RKO (cell line): ENCODE measurements at regions not wholly inside any gene's neighbourhood (a gene's known extent, or its start where the extent isn't known, plus 50 kb on each side); places are given as distances from the start of the nearest gene placed in this dataset.

Experiments
- DNase-seq: peaks from one replicate; pipeline ENCODE4 v3.0.0-alpha.2; 2016; ENCODE audit warnings: low spot score

DNA sequence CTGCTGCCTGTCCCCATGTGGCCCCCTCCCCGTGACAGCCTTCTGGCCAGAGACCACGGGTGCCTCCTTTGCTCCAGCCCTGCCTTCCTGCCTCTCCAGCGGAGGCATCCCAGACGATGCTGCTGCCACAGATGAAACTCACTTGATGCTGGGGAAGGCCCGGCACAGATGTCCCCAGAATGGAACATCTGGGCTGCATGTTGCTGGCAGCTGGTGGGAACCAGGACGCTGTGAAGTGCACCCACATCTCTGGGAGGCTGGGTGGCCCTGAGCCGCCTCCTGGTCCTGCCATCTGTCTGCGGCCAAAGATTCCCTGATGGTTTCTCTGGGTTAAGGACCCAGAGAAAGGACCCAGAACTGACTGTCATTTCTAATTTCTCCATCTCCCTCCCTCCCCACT, 51.9 kb upstream of the PTPRS start:
- no peak for DNase-seq

DNA sequence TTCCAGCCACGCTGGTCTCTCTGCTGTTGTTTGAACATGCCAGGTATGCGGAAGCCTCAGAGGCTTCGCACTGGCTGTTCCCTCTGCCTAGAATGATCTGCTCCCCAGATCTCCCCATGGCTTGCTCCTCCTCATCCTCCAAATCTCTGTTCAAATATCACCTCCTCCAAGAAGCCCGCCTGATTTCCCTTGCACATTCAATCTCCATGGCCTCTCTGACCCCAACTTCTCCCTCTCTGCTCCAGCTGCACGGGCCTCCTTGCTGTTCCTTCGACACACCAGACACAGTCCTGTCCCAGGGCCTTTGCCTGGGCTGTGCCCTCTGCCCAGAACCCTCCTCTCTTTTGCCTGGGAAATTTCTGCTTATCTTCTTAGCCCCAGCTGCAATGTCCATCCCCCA, 52.5 kb upstream of the PTPRS start:
- no peak for DNase-seq

DNA sequence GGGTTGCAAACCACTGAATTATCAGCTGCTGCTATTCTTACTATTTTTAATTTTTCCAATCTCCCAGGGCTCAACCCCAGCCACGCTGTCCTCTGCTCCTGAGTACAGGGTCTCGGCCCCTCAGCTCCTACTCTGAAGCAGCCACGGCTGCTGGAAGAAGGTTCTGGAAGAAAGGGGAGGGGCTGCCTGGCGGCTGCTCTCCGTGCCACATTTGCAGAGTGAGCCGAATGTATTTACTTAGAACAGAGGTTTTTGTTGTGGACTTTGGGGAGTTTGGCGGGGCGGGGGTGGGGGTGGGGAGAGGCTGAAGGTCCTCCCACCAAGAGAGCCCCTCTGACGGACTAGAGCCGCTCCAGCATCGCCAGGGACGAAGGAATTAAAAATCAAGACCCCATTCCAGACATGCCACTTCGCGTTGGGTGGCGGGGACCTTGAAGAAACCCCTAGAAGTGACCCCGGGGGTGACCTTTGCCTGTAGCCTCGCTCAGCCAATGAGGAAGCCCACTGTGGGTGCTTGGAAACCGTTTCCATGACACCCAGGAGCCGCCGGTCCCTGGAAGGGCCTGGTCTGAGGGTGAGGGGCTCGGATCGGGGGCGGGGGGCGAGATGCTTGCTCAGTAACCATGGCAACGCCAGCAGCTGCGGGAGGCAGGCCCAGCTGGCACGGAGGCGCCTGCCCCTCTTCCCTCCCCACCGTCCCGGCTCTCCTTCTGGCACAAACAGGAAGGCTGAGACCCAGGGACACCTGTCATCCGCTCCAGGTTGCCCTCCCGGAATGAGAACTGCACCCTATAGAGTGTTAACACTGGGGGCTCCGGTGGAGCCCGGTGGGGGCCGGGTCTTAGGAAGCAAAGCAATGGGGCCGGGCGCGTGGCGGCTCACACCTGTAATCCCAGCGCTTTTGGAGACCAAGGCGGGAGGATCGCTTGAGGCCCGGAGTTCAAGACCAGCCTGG, 54.2 kb upstream of the PTPRS start:
- DNase-seq = no peak

DNA sequence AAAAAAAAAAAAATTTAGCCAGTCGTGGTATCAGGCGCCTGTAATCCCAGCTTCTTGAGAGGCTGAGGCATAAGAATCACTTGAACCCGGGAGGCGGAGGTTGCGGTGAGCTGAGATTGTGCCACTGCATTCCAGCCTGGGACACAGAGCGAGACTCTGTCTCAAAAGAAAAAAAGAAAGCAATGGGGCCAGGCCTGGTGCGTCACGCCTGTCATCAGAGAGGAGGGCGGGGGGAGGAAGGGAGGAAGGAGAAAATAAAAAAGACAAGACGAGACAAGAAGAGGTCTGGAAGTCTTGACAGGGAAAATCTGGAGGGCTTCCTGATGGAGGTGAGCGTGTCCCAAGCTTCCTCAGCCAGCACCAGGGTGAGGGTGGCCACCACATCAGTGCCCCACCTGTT, 54.9 kb upstream of the PTPRS start:
- no peak for DNase-seq

DNA sequence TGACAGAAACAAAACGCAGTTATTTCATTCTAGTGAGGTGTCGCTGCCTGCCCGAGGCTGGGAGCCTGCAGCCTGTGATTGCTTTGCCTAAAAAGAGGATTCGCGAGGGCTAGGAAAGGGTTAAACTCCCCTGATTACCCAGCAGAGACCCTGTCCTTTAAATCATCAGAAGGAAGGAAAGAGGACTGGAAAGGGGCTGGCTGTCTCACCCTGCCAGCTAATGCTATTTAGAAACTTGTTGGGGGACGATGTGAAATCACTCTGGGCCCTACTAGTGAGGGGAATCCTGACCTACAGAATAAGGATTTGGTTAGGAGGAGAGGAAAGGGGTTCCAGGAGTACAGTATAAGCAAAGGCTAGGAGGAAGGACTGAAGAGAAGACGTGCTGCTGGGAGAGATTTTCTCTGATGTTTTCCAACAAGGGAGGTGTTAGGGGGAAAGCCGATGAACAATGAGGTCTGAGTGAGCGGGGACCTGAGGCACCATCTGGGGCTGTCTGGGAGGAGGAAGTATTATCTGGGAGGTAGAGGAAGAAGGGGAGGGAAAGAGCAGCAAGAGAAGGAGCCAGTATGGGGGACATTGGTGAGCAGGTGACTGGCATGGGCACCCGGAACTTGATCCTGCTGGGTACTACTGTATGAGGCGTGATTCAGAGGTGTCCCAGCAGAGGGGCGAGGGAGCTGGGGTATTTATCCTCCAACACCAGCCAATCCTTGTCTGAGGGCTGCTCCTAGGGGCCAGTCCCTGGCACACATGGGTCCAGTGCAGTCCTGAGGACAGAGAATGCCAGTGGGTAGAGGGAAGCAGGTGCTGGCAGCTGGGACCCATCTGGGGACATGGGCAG, 55.7 kb upstream of the PTPRS start:
- no peak for DNase-seq

DNA sequence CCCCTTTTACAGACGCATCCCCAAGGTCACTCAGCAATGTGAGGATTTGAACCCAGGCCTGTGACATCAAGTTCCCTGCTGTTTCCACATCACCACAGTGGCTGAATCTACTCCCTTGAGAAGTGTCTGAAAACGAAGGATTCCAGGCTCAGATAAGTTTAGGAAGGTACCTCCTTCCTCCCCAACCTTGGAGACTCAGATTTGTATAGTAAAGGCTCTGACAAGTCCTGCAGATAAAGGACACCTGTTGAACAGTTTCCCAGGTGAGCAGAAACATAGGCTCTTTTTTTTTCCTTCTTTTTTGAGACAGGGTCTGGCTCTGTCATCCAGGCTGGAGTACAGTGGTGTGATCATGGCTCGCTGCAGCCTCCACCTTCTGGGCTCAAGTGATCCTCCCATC, 56.4 kb upstream of the PTPRS start:
- DNase-seq = no peak

DNA sequence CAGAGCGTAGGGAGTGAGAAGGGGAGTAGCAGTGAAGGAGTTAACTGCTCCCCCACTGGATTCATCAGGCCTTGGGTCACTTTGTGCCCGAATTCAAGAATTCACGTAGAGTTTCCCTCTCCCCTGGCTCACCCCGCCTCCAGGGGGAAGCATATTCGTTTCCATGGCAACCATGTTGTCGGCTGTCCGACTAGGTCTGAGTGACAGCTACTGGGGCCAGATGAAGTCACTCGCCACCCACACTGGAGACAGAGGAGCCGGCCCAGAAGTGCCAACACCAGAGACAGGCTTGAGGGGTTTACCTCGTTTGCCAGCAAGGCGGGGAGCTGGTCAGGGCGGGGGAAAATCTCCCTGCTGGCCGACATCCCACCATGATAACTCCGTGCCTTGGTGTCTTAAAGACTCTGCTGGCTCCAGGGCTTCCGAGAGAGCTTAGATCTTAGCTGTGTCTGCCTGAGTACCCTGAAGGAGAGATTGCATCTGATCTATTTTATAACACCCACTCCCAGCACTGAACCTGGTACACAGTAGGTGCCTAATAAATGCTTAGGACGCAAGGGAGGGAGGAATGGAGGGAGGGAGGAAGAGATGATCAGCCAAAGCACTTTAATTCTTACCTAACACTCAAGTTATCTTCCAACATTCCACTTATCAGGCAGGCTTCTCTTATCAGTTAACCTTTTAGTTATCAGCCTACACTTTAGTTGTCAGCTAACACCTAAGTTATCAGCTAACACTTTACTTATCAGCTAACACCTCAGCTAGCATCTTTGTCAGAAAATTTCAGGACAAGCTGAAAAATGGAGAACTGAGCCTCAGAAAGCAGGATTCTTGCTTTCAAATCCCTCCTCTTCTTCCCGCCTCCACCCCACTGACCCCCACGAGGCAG, 57.2 kb upstream of the ZNRF4 start:
- peak; percentile 66 for DNase-seq

DNA sequence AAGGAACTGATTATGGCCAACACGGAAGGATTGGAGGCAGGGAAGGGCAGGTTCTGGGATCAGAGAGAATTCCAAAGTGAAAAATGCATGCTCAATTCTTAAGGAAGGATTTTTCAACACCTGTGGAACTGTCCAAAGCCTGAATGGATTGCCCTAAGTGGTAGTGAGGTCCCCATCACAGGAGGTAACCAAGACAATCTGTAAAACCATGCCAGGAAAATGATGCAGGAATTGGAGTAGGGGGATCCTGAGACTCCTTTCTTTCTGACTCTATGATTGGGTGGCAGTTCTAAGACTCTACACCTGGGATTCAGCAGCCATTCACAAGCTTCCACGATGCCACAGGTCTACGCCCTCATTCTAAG, 56.5 kb upstream of the ZNRF4 start:
- DNase-seq = no peak

DNA sequence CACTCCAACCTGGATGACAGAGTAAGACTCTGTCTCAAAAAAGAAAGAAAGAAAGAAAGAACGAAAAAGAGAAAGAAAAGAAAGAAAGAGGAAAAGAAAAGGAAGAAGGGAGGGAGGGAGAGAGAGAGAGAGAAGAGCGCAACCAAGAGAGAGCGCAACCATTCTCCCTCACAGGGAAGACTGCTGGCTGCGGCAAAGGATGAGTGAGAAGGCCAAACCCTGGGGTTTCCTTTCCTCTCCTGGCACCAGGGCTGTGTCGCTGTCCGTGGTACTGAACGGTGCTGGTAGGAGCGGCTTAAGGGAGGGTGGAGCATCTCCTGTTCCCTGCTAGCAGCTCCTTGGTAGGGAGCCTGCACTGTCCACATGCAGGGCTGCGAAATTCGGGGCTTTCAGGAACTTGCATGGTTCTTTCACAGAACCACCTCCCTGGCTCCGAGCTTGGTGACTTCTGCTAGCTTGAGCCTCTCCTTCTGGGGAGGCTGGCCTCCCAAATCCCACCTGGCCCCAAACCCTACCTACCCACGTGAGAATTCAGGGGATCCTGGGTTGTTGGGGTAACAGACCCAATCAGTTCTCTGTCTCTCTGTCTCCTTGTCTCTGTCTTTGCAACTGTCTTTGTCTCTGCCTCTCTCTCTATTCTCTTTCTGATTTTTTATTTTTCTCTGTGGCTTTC, 51.1 kb upstream of the ZNRF4 start:
- peak; percentile 86 for DNase-seq
